Body of pancreas (tissue), 4 donors: ENCODE measurements at regions not wholly inside any gene's neighbourhood (a gene's known extent, or its start where the extent isn't known, plus 50 kb on each side); places are given as distances from the start of the nearest gene placed in this dataset.

Source experiments
- POLR2A ChIP-seq, 3 donors: fragments of 450-650 bp; IDR thresholded peaks; one replicate each; pipeline ENCODE4 v1.6.1; 2016; ENCODE audit warnings: antibody characterized with exemption in 3 of 3, mild to moderate bottlenecking in 2 of 3
- TF ChIP-seq, protein P1 (sequence below), 7 experiments: fragments of 450-650 bp in 4 of 7; fragments of 200-600 bp in 3 of 7; sonication (generic) in 3 of 7; IDR thresholded peaks; one replicate each; pipeline ENCODE4 v1.5.1; 2016 to 2019; ENCODE audit warnings: antibody characterized with exemption in 7 of 7

DNA sequence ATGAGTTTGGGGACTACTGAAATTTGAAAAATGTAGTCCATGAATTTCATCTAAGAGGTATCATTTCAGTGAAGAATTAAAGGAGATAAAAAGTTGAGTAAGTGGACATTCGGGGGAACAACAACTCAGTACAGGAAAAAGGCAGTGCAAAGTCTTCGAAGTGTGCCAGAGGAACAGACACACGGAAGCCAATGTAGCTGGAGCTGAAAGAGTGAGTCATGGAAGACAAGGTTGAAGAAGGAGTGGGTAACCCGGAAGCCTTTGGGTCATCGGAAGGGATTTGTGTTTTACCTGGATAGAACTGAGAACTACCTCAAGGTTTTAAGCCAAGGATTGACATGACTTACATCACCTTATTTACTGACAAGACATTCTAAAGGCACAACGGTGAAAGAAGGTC is 733.4 kb downstream of the NCAM2 start:
- TF ChIP-seq, protein P1, sequence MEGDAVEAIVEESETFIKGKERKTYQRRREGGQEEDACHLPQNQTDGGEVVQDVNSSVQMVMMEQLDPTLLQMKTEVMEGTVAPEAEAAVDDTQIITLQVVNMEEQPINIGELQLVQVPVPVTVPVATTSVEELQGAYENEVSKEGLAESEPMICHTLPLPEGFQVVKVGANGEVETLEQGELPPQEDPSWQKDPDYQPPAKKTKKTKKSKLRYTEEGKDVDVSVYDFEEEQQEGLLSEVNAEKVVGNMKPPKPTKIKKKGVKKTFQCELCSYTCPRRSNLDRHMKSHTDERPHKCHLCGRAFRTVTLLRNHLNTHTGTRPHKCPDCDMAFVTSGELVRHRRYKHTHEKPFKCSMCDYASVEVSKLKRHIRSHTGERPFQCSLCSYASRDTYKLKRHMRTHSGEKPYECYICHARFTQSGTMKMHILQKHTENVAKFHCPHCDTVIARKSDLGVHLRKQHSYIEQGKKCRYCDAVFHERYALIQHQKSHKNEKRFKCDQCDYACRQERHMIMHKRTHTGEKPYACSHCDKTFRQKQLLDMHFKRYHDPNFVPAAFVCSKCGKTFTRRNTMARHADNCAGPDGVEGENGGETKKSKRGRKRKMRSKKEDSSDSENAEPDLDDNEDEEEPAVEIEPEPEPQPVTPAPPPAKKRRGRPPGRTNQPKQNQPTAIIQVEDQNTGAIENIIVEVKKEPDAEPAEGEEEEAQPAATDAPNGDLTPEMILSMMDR (IDR thresholded peaks at IDR 0.05): no peak
- TF ChIP-seq POLR2A (IDR thresholded peaks at IDR 0.05): no peak
